MM.1S (cell line): ENCODE measurements at regions not wholly inside any gene's neighbourhood (a gene's known extent, or its start where the extent isn't known, plus 50 kb on each side); places are given as distances from the start of the nearest gene placed in this dataset.

Source experiments
- DNase-seq: peaks from one replicate; pipeline ENCODE4 v3.0.0-alpha.2; 2015
- H2AFZ ChIP-seq: fragments of 300-600 bp; sonication (generic); 2 replicates; pipeline ENCODE4 v1.6.0; 2016; ENCODE audit warnings: antibody characterized with exemption, low read length
- H3F3A ChIP-seq: fragments of 300-600 bp; sonication (generic); 2 replicates; pipeline ENCODE4 v1.6.1; 2016; ENCODE audit warnings: mild to moderate bottlenecking, antibody characterized with exemption, low read length, moderate library complexity, mixed read lengths; ENCODE audit not compliant: insufficient read depth
- H3K27ac ChIP-seq: fragments of 300-600 bp; sonication (generic); 2 replicates; pipeline ENCODE4 v1.5.1; 2016; ENCODE audit warnings: mild to moderate bottlenecking, low read length
- H3K27me3 ChIP-seq: fragments of 300-600 bp; sonication (generic); replicated peaks from 2 replicates; pipeline ENCODE4 v1.6.0; 2016; ENCODE audit warnings: low read length; ENCODE audit not compliant: insufficient read depth
- H3K36me3 ChIP-seq: fragments of 300-600 bp; sonication (generic); replicated peaks from 2 replicates; pipeline ENCODE4 v1.6.1; 2016; ENCODE audit warnings: mild to moderate bottlenecking, low read length, mixed read lengths; ENCODE audit not compliant: insufficient read depth
- H3K4me1 ChIP-seq: fragments of 300-600 bp; sonication (generic); 2 replicates; pipeline ENCODE4 v1.6.1; 2016; ENCODE audit warnings: low read length, mixed read lengths
- H3K4me2 ChIP-seq: fragments of 300-600 bp; sonication (generic); 2 replicates; pipeline ENCODE4 v1.6.0; 2016; ENCODE audit warnings: low read depth, low read length
- H3K4me3 ChIP-seq: fragments of 300-600 bp; sonication (generic); 2 replicates; pipeline ENCODE4 v1.5.1; 2016; ENCODE audit warnings: low read length, mixed read lengths
- H3K79me2 ChIP-seq: fragments of 300-600 bp; sonication (generic); 2 replicates; pipeline ENCODE4 v1.6.1; 2016; ENCODE audit warnings: mixed run types, low read length, mixed read lengths
- H3K9ac ChIP-seq: fragments of 300-600 bp; sonication (generic); 2 replicates; pipeline ENCODE4 v1.6.1; 2016; ENCODE audit warnings: low read length, mixed read lengths
- H3K9me2 ChIP-seq: fragments of 300-600 bp; sonication (generic); replicated peaks from 2 replicates; pipeline ENCODE4 v1.6.1; 2016; ENCODE audit warnings: mild to moderate bottlenecking, low read length, mixed read lengths; ENCODE audit not compliant: insufficient read depth
- H3K9me3 ChIP-seq: fragments of 300-600 bp; sonication (generic); replicated peaks from 2 replicates; pipeline ENCODE4 v1.6.1; 2016; ENCODE audit warnings: mild to moderate bottlenecking, low read length, mixed read lengths; ENCODE audit not compliant: insufficient read depth
- H4K20me1 ChIP-seq: fragments of 300-600 bp; sonication (generic); 2 replicates; pipeline ENCODE4 v1.6.1; 2016; ENCODE audit warnings: mild to moderate bottlenecking, low read length, moderate library complexity, mixed read lengths; ENCODE audit not compliant: insufficient read depth
- CTCF ChIP-seq: fragments of 300-600 bp; sonication (generic); IDR thresholded peaks from 2 replicates; pipeline ENCODE4 v1.5.1; 2016; ENCODE audit warnings: antibody characterized with exemption, low read length, mixed read lengths
- EZH2 ChIP-seq: fragments of 300-600 bp; sonication (generic); optimal IDR thresholded peaks from 2 replicates; pipeline ENCODE3; 2017; ENCODE audit warnings: low read depth, mild to moderate bottlenecking, antibody characterized with exemption, low read length, mixed read lengths
- EZH2phosphoT487 ChIP-seq: fragments of 300-600 bp; sonication (generic); IDR thresholded peaks from 2 replicates; pipeline ENCODE4 v1.6.1; 2018; ENCODE audit warnings: antibody characterized with exemption, low read length

- Histone ChIP-seq H3K9ac (no peak overlapping the region), H3K4me2 (no peak overlapping the region), H4K20me1 (no peaks in the 10 kb centered on the region), H3K36me3 (no peaks in the 10 kb centered on the region), H3F3A (no peaks in the 10 kb centered on the region), H2AFZ (no peak overlapping the region), H3K79me2 (no peaks in the 10 kb centered on the region), H3K9me2 (no peaks in the 10 kb centered on the region), H3K4me3 (no peak overlapping the region), H3K27me3 (no peaks in the 10 kb centered on the region), H3K9me3 (no peaks in the 10 kb centered on the region), H3K27ac (no peak overlapping the region), H3K4me1 (peaks cover 9% of the 10 kb centered on the region)
- no peak for DNase-seq
- TF ChIP-seq CTCF: no peak
- no peak for TF ChIP-seq EZH2
- no peak for TF ChIP-seq EZH2phosphoT487
These were observed 231.8 kb upstream of the AMIGO2 start for GRCh38 chr12:47311568-47311967.

- H3F3A ChIP-seq: no peaks in the 10 kb centered on the region
- 0 out of 2 replicates have a peak, but pooled peaks cover 5% of the 10 kb centered on the region for H3K4me1 ChIP-seq
- no peak overlapping the region for H3K27ac ChIP-seq
- H3K27me3 ChIP-seq: no peaks in the 10 kb centered on the region
- no peak for DNase-seq
- no peaks in the 10 kb centered on the region for H3K79me2 ChIP-seq
- H3K9me3 ChIP-seq: no peaks in the 10 kb centered on the region
- H3K4me2 ChIP-seq: no peak overlapping the region
- no peak overlapping the region for H3K4me3 ChIP-seq
- H2AFZ ChIP-seq: no peak overlapping the region
- no peaks in the 10 kb centered on the region for H3K9me2 ChIP-seq
- TF ChIP-seq CTCF (no peak), EZH2 (no peak), EZH2phosphoT487 (no peak)
- H3K9ac ChIP-seq: no peak overlapping the region
- no peaks in the 10 kb centered on the region for H4K20me1 ChIP-seq
- H3K36me3 ChIP-seq: no peaks in the 10 kb centered on the region
These were observed 231.3 kb upstream of the AMIGO2 start for GRCh38 chr12:47311010-47311409.

- Histone ChIP-seq H2AFZ (no peak overlapping the region), H4K20me1 (no peaks in the 10 kb centered on the region), H3K27me3 (no peaks in the 10 kb centered on the region), H3K36me3 (no peaks in the 10 kb centered on the region), H3K4me1 (0 out of 2 replicates have a peak, but pooled peaks cover 5% of the 10 kb centered on the region), H3K9me3 (no peaks in the 10 kb centered on the region), H3K9me2 (no peaks in the 10 kb centered on the region), H3K27ac (no peak overlapping the region), H3K4me3 (no peak overlapping the region), H3K9ac (no peak overlapping the region), H3F3A (no peaks in the 10 kb centered on the region), H3K79me2 (no peaks in the 10 kb centered on the region), H3K4me2 (no peak overlapping the region)
- TF ChIP-seq EZH2phosphoT487 (no peak), EZH2 (no peak), CTCF (no peak)
- DNase-seq: no peak
These were observed 228.9 kb upstream of the AMIGO2 start for GRCh38 chr12:47308672-47309071.
